SK-N-SH (cell line): ENCODE measurements at regions not wholly inside any gene's neighbourhood (a gene's known extent, or its start where the extent isn't known, plus 50 kb on each side); places are given as distances from the start of the nearest gene placed in this dataset.

Experiments used
- CTCF ChIA-PET: fragments of 300-600, 350-600 bp; formaldehyde crosslinking; extraction: SDS; loops from one replicate; lab custom pipeline; 2021; lab: Yijun Ruan, JAX
- POLR2A ChIA-PET: fragments of 350-600 bp; sonication (Branson Sonifier 250); formaldehyde crosslinking; extraction: SDS; loops from one replicate; lab custom pipeline; 2020; ENCODE audit warnings: antibody characterized with exemption, inconsistent platforms; lab: Yijun Ruan, JAX
- DNase-seq: peaks from one replicate; pipeline ENCODE4 v3.0.0; 2012
- H2AFZ ChIP-seq: fragments of 200-600 bp; sonication (generic); 2 replicates; pipeline ENCODE4 v1.8.1; 2016; ENCODE audit warnings: antibody characterized with exemption, mild to moderate bottlenecking, low read depth
- H3F3A ChIP-seq: fragments of 200-600 bp; sonication (generic); replicated peaks from 2 replicates; pipeline ENCODE3; 2016; ENCODE audit warnings: antibody characterized with exemption, mild to moderate bottlenecking; ENCODE audit not compliant: insufficient read depth
- H3K27ac ChIP-seq, 2 experiments: fragments of 200-500 bp in 1 of 2; fragments of 200-600 bp in 1 of 2; sonication (Bioruptor generic) in 1 of 2; sonication (generic), shearing (Covaris generic) in 1 of 2; 2 replicates each; pipeline versions ENCODE4 v1.5.1 to v1.6.1; 2014 to 2016; ENCODE audit warnings: low read depth in 2 of 2, inconsistent platforms in 1 of 2, low read length in 1 of 2, mild to moderate bottlenecking in 1 of 2, mixed read lengths in 1 of 2
- H3K27me3 ChIP-seq: fragments of 200-600 bp; sonication (generic), shearing (Covaris generic); 2 replicates; pipeline ENCODE4 v1.6.1; 2016; ENCODE audit warnings: mixed run types; ENCODE audit not compliant: insufficient read depth
- H3K36me3 ChIP-seq, 2 experiments: fragments of 200-500 bp in 1 of 2; fragments of 200-600 bp in 1 of 2; sonication (Bioruptor generic) in 1 of 2; sonication (generic) in 1 of 2; replicated peaks in 1 of 2; 2 replicates each; pipeline versions ENCODE3 to v1.5.1; 2014 to 2016; ENCODE audit warnings: low read length in 1 of 2, mild to moderate bottlenecking in 1 of 2; ENCODE audit not compliant: insufficient read depth in 2 of 2, control insufficient read depth in 1 of 2
- H3K4me1 ChIP-seq, 2 experiments: fragments of 200-500 bp in 1 of 2; fragments of 200-600 bp in 1 of 2; sonication (Bioruptor generic) in 1 of 2; sonication (generic), shearing (Covaris generic) in 1 of 2; 2 replicates each; pipeline versions ENCODE4 v1.5.1 to v1.6.1; 2014 to 2016; ENCODE audit warnings: low read depth in 1 of 2, low read length in 1 of 2, mixed run types in 1 of 2; ENCODE audit not compliant: insufficient read depth in 2 of 2, control insufficient read depth in 1 of 2
- H3K4me2 ChIP-seq: fragments of 200-600 bp; sonication (generic), shearing (Covaris generic); 2 replicates; pipeline ENCODE4 v1.6.1; 2017; ENCODE audit warnings: mixed run types
- H3K4me3 ChIP-seq, 2 experiments: fragments of 200-500 bp in 1 of 2; fragments of 200-600 bp in 1 of 2; sonication (Bioruptor generic) in 1 of 2; sonication (generic), shearing (Covaris generic) in 1 of 2; 2 replicates each; pipeline versions ENCODE4 v1.5.1 to v1.8.1; 2014 to 2016; ENCODE audit warnings: low read depth in 2 of 2, inconsistent platforms in 1 of 2, low read length in 1 of 2, mild to moderate bottlenecking in 1 of 2, mixed read lengths in 1 of 2, moderate library complexity in 1 of 2
- H3K79me2 ChIP-seq: fragments of 200-600 bp; sonication (generic); 2 replicates; pipeline ENCODE4 v1.8.1; 2017; ENCODE audit warnings: mild to moderate bottlenecking; ENCODE audit not compliant: insufficient read depth
- H3K9ac ChIP-seq: fragments of 200-600 bp; sonication (generic); 2 replicates; pipeline ENCODE4 v1.6.1; 2017; ENCODE audit warnings: mixed run types
- H3K9me2 ChIP-seq: fragments of 200-600 bp; sonication (generic); 2 replicates; pipeline ENCODE4 v1.6.1; 2017; ENCODE audit warnings: mixed run types
- H3K9me3 ChIP-seq: fragments of 200-600 bp; sonication (generic); 2 replicates; pipeline ENCODE4 v1.6.1; 2017; ENCODE audit warnings: mixed run types, mild to moderate bottlenecking, moderate library complexity
- H4K20me1 ChIP-seq: fragments of 200-600 bp; sonication (generic); 2 replicates; pipeline ENCODE4 v1.6.1; 2017; ENCODE audit warnings: mild to moderate bottlenecking, mixed run types; ENCODE audit not compliant: insufficient read depth
- CTCF ChIP-seq: fragments of 200-600 bp; sonication (generic); IDR thresholded peaks from 2 replicates; pipeline ENCODE4 v1.6.1; 2017; ENCODE audit warnings: antibody characterized with exemption, mild to moderate bottlenecking, moderate library complexity
- ELF1 ChIP-seq: IDR thresholded peaks from 2 replicates; pipeline ENCODE4 v1.4.0; 2012
- EP300 ChIP-seq, 2 experiments: IDR thresholded peaks; 2 replicates each; pipeline versions ENCODE4 v1.4.0 to v1.6.1; 2012; ENCODE audit warnings: borderline replicate concordance in 1 of 2, low read depth in 1 of 2, low read length in 1 of 2
- EZH2phosphoT487 ChIP-seq: fragments of 200-600 bp; sonication (generic); IDR thresholded peaks from 2 replicates; pipeline ENCODE4 v1.6.1; 2017; ENCODE audit warnings: low read depth, mixed run types, mild to moderate bottlenecking, antibody characterized with exemption, moderate library complexity, borderline replicate concordance
- FOSL2 ChIP-seq: IDR thresholded peaks from 2 replicates; pipeline ENCODE4 v1.4.0; 2012; ENCODE audit warnings: low read depth, mild to moderate bottlenecking, moderate library complexity, borderline replicate concordance
- FOXM1 ChIP-seq: IDR thresholded peaks from 2 replicates; pipeline ENCODE4 v1.4.0; 2012; ENCODE audit warnings: low read depth, mild to moderate bottlenecking
- GATA2 ChIP-seq: sonication (generic); formaldehyde crosslinking; IDR thresholded peaks from 2 replicates; pipeline ENCODE4 v1.5.0; 2020; ENCODE audit warnings: mild to moderate bottlenecking, missing genetic modification reagents
- MAX ChIP-seq: IDR thresholded peaks from 2 replicates; pipeline ENCODE4 v1.4.0; 2012; ENCODE audit warnings: low read depth
- MEF2A ChIP-seq: IDR thresholded peaks from 2 replicates; pipeline ENCODE4 v1.4.0; 2012; ENCODE audit warnings: low read depth, borderline replicate concordance
- MXI1 ChIP-seq: IDR thresholded peaks from 2 replicates; pipeline ENCODE4 v1.6.1; 2012; ENCODE audit warnings: mild to moderate bottlenecking, low read depth, low read length, improper control_type of control experiment
- NFIC ChIP-seq: IDR thresholded peaks from 2 replicates; pipeline ENCODE4 v1.4.0; 2012; ENCODE audit warnings: borderline replicate concordance
- NRF1 ChIP-seq: IDR thresholded peaks from 2 replicates; pipeline ENCODE4 v1.6.1; 2012; ENCODE audit warnings: low read depth, mild to moderate bottlenecking, low read length
- RAD21 ChIP-seq: IDR thresholded peaks from 2 replicates; pipeline ENCODE4 v1.6.1; 2012; ENCODE audit warnings: mild to moderate bottlenecking, low read length
- REST ChIP-seq: IDR thresholded peaks from 2 replicates; pipeline ENCODE4 v1.6.1; 2012; ENCODE audit warnings: mild to moderate bottlenecking, low read depth, low read length, moderate library complexity
- RFX5 ChIP-seq: IDR thresholded peaks from 2 replicates; pipeline ENCODE4 v1.6.1; 2012; ENCODE audit warnings: mild to moderate bottlenecking, improper control_type of control experiment, low read length
- SIN3A ChIP-seq: IDR thresholded peaks from 2 replicates; pipeline ENCODE4 v1.6.1; 2012; ENCODE audit warnings: low read depth, mild to moderate bottlenecking, low read length, moderate library complexity, borderline replicate concordance
- SMC3 ChIP-seq: IDR thresholded peaks from 2 replicates; pipeline ENCODE4 v1.6.1; 2012; ENCODE audit warnings: low read depth, low read length, improper control_type of control experiment
- TAF1 ChIP-seq: IDR thresholded peaks from 2 replicates; pipeline ENCODE4 v1.6.1; 2012; ENCODE audit warnings: low read depth, mild to moderate bottlenecking, low read length, moderate library complexity, borderline replicate concordance
- TEAD4 ChIP-seq: IDR thresholded peaks from 2 replicates; pipeline ENCODE4 v1.4.0; 2012; ENCODE audit warnings: mild to moderate bottlenecking, borderline replicate concordance; ENCODE audit not compliant: insufficient read depth
- ZBTB33 ChIP-seq: IDR thresholded peaks from 2 replicates; pipeline ENCODE4 v1.4.0; 2012; ENCODE audit warnings: low read depth, borderline replicate concordance
- WGBS: methylation state at CpG from one replicate; pipeline ENCODE4 v1.1.6; 2017; ENCODE audit warnings: low lambda C conversion rate; 5-methylcytosine and 5-hydroxymethylcytosine counted together

GRCh38 chr1:244212219-244212618 is 161.1 kb downstream of the ZBTB18 start:
- no peaks in the 10 kb centered on the region for H3K9me2 ChIP-seq
- H3K27ac ChIP-seq = no peak overlapping the region
- H3K27me3 ChIP-seq = no peaks in the 10 kb centered on the region
- peaks cover 4 to 14% of the 10 kb centered on the region in 2 experiments; a peak in 3 of 4 replicates for H3K4me1 ChIP-seq
- no peak overlapping the region for H3K4me2 ChIP-seq
- H3F3A ChIP-seq = no peaks in the 10 kb centered on the region
- no peak overlapping the region for H2AFZ ChIP-seq
- no peaks in the 10 kb centered on the region for H3K9me3 ChIP-seq
- 96% methylated on average over 4 of the region's 6 CpGs for WGBS
- DNase-seq = no peak
- no peak overlapping the region for H3K4me3 ChIP-seq
- TF ChIP-seq RFX5 (no peak), TEAD4 (no peak), SMC3 (no peak), TAF1 (no peak), MAX (no peak)
- ChIA-PET CTCF (interaction anchor here (0.8 to 1.6 kb wide), 3 partner anchors 11 to 869 kb away, joined by 3 to 4 read pairs (median 4); no protein-coding TSS in a partner anchor), POLR2A (no interaction called here)
- H3K9ac ChIP-seq = no peak overlapping the region
- H3K36me3 ChIP-seq = no peaks in the 10 kb centered on the region
- no peaks in the 10 kb centered on the region for H3K79me2 ChIP-seq
- no peaks in the 10 kb centered on the region for H4K20me1 ChIP-seq

GRCh38 chr1:244212797-244213475 is 161.9 kb downstream of the ZBTB18 start:
- no peak overlapping the region for H3K4me2 ChIP-seq
- H3K4me1 ChIP-seq = peaks cover 4 to 14% of the 10 kb centered on the region in 2 experiments; a peak in 3 of 4 replicates
- H3F3A ChIP-seq = no peaks in the 10 kb centered on the region
- H3K9ac ChIP-seq = no peak overlapping the region
- H3K9me3 ChIP-seq = no peaks in the 10 kb centered on the region
- DNase-seq = no peak
- H3K27me3 ChIP-seq = no peaks in the 10 kb centered on the region
- H3K9me2 ChIP-seq = no peaks in the 10 kb centered on the region
- POLR2A ChIA-PET = no interaction called here
- WGBS = 92% methylated on average over 8 of the region's 8 CpGs
- peak overlapping the region; percentile 20 to 95; a peak in 2 of 4 replicates for H3K27ac ChIP-seq
- H2AFZ ChIP-seq = no peak overlapping the region
- CTCF ChIA-PET = interaction anchor here (0.8 to 1.6 kb wide), 2 partner anchors 59 to 870 kb away, joined by 3 to 4 read pairs; no protein-coding TSS in a partner anchor
- H4K20me1 ChIP-seq = no peaks in the 10 kb centered on the region
- H3K36me3 ChIP-seq = no peaks in the 10 kb centered on the region
- H3K79me2 ChIP-seq = no peaks in the 10 kb centered on the region
- H3K4me3 ChIP-seq = no peak overlapping the region
- TF ChIP-seq EP300 (IDR thresholded peaks at IDR 0.05; ENCODE audit: borderline replicate concordance in 1 of 2, low read depth in 1 of 2, low read length in 1 of 2) = no peak
- no peak for TF ChIP-seq CTCF
- TF ChIP-seq EZH2phosphoT487 = no peak
- no peak for TF ChIP-seq MEF2A
- TF ChIP-seq RAD21 = no peak
- TF ChIP-seq FOXM1 = no peak
- no peak for TF ChIP-seq ELF1
- no peak for TF ChIP-seq ZBTB33
- TF ChIP-seq GATA2 = no peak
- no peak for TF ChIP-seq SIN3A
- TF ChIP-seq FOSL2 = no peak
- no peak for TF ChIP-seq REST
- TF ChIP-seq NFIC = no peak
- no peak for TF ChIP-seq TAF1
- TF ChIP-seq MXI1 = no peak
- TF ChIP-seq NRF1 = no peak
